BJ (cell line): ENCODE measurements at regions not wholly inside any gene's neighbourhood (a gene's known extent, or its start where the extent isn't known, plus 50 kb on each side); places are given as distances from the start of the nearest gene placed in this dataset.

Source experiments
- CTCF ChIA-PET: fragments of 350-600 bp; formaldehyde crosslinking; extraction: SDS; loops from one replicate; lab custom pipeline; 2021; ENCODE audit warnings: antibody characterized with exemption, inconsistent platforms; lab: Yijun Ruan, JAX
- POLR2A ChIA-PET: fragments of 300-600 bp; sonication (Branson Sonifier 250); formaldehyde crosslinking; extraction: SDS; loops from one replicate; lab custom pipeline; 2021; ENCODE audit warnings: antibody characterized with exemption; lab: Charles Lee
- DNase-seq: peaks from one replicate; pipeline ENCODE4 v3.0.0-alpha.2; 2011; ENCODE audit warnings: low read depth
- H3K27me3 ChIP-seq: 2 replicates; pipeline ENCODE4 v1.6.0; 2011; ENCODE audit warnings: low read length; ENCODE audit not compliant: control insufficient read depth, insufficient read depth
- H3K36me3 ChIP-seq: 2 replicates; pipeline ENCODE4 v1.5.1; 2011; ENCODE audit warnings: low read length; ENCODE audit not compliant: control insufficient read depth, insufficient read depth
- H3K4me3 ChIP-seq: 2 replicates; pipeline ENCODE4 v1.5.1; 2011; ENCODE audit warnings: low read depth, mild to moderate bottlenecking, control low read depth, low read length
- CTCF ChIP-seq: IDR thresholded peaks from 2 replicates; pipeline ENCODE4 v1.5.1; 2011; ENCODE audit warnings: low read depth, mild to moderate bottlenecking, control low read depth, inconsistent platforms, low read length, moderate library complexity; ENCODE audit not compliant: insufficient read depth

DNA sequence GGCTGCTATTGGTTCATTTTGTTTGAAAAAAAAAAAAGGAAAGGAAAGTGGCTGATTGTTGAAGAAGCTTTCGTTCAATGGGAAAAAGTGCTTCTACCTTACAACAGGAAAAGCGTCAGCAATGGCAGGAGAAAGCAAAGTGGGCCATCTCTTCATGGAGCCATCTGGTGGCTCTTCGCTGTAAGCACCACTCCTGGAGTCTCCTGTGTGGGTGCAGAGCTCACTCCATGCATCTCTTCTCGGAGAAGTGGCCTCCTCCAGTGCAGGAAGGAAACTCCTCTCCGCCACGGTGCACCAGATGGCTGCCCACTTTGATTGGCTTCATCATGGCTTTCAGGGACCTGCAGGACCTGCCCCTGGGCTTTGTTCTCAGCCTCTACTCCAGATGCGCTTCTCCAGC is 250.9 kb downstream of the PTEN start:
- ChIA-PET POLR2A (no interaction called here), CTCF (interaction anchor here (1.2 to 1.3 kb wide), 3 partner anchors 8 to 54 kb away, joined by 3 to 5 read pairs (median 3); no protein-coding TSS in a partner anchor)
- Histone ChIP-seq H3K27me3 (no peaks in the 10 kb centered on the region), H3K36me3 (no peaks in the 10 kb centered on the region), H3K4me3 (no peak overlapping the region)
- no peak for DNase-seq
- TF ChIP-seq CTCF, result peak; percentile 30

GRCh38 chr10:88115407-88115806 is 252.0 kb downstream of the PTEN start:
- H3K4me3 ChIP-seq, result no peak overlapping the region
- TF ChIP-seq CTCF, result no peak
- no peaks in the 10 kb centered on the region for H3K36me3 ChIP-seq
- ChIA-PET POLR2A (no interaction called here), CTCF (interaction anchor here (0.8 to 1.2 kb wide), 2 partner anchors 9 to 24 kb away, joined by 3 to 4 read pairs; no protein-coding TSS in a partner anchor)
- H3K27me3 ChIP-seq, result no peaks in the 10 kb centered on the region
- DNase-seq, result no peak

- peak; percentile 49 for DNase-seq
- H3K27me3 ChIP-seq, result no peaks in the 10 kb centered on the region
- H3K36me3 ChIP-seq, result no peaks in the 10 kb centered on the region
- no peak for TF ChIP-seq CTCF
- no peak overlapping the region for H3K4me3 ChIP-seq
- ChIA-PET CTCF (interaction anchor here (0.8 to 1.2 kb wide), 4 partner anchors 16 to 274 kb away, joined by 3 to 4 read pairs (median 4); no protein-coding TSS in a partner anchor), POLR2A (no interaction called here)
These were observed 252.5 kb downstream of the PTEN start for GRCh38 chr10:88115968-88116367.

- ChIA-PET POLR2A (no interaction called here), CTCF (interaction anchor here (0.6 to 1.2 kb wide), 6 partner anchors 15 to 466 kb away, joined by 3 to 5 read pairs (median 3); no protein-coding TSS in a partner anchor)
- H3K36me3 ChIP-seq, result no peaks in the 10 kb centered on the region
- no peaks in the 10 kb centered on the region for H3K27me3 ChIP-seq
- no peak overlapping the region for H3K4me3 ChIP-seq
- DNase-seq, result peak; percentile 54
- TF ChIP-seq CTCF, result no peak
These were observed 253.1 kb downstream of the PTEN start for GRCh38 chr10:88116481-88116880.

DNA sequence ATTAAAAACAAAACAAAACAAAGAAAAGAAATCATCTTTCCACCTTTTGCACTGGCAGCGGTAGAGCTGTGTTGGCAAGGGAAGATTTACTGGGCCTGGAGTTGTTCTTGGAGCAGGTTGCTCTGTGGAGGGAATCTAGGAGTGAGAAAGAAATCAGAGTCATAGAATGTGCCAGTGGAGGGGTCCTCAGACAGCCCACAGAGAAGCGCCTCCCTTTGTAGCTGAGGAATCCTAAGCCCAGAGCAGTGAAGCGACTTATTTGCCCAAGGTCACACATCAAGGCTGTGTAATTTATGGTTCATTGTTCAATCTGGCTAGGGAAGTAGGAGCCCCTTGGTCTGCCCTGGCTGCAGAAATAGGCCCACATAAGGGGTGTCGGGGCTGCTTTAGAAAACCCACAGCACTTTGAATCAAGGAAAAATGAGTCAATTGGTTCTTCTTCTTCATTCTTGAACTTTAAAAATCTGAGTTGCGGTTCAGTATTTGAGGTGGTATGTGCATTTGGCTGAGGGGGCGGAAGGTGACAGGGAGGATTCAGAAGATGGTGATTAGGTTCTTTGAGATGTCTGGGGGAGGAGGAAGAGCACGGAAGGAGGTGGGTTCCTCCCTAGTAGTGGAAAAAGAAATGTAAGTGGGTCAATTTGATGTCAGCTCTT is 253.7 kb downstream of the PTEN start:
- no peaks in the 10 kb centered on the region for H3K27me3 ChIP-seq
- ChIA-PET CTCF (interaction anchor here (0.6 to 1.3 kb wide), 9 partner anchors 11 to 466 kb away, joined by 3 to 6 read pairs (median 3); no protein-coding TSS in a partner anchor), POLR2A (no interaction called here)
- H3K36me3 ChIP-seq, result no peaks in the 10 kb centered on the region
- no peak overlapping the region for H3K4me3 ChIP-seq
- DNase-seq, result no peak
- no peak for TF ChIP-seq CTCF
